GM12878 (cell line): ENCODE measurements at regions not wholly inside any gene's neighbourhood (a gene's known extent, or its start where the extent isn't known, plus 50 kb on each side); places are given as distances from the start of the nearest gene placed in this dataset.

ENCODE experiments used
- ATAC-seq: fragments of 200-7000 bp; cut with Tn5 transposase; 3 replicates; pipeline ENCODE4 v1.9.1; 2020; ENCODE audit warnings: mild to moderate bottlenecking, moderate library complexity
- BruUV-seq: library from RNA; stranded (reverse); fragments of 400-500 nt; replicated peaks from 2 replicates; lab custom pipeline; 2021; lab: Mats Ljungman, UMichigan
- CTCF ChIA-PET: fragments of 300-600 bp; sonication (Branson Sonifier 250); formaldehyde crosslinking; extraction: SDS; loops from one replicate; lab custom pipeline; 2021; ENCODE audit warnings: inconsistent platforms; lab: Yijun Ruan, JAX
- POLR2A ChIA-PET: fragments of 350-600 bp; formaldehyde crosslinking; extraction: SDS; loops from one replicate; lab custom pipeline; 2021; ENCODE audit warnings: inconsistent platforms; lab: Charles Lee
- RAD21 ChIA-PET: fragments of 300-600 bp; sonication (Branson Sonifier 250); formaldehyde crosslinking; loops from one replicate; lab custom pipeline; 2023; ENCODE audit warnings: antibody characterized with exemption; ENCODE audit not compliant: unreplicated experiment; lab: Charles Lee
- SMC1A ChIA-PET: fragments of 300-600 bp; sonication (Branson Sonifier 250); formaldehyde crosslinking; loops from one replicate; lab custom pipeline; 2023; ENCODE audit not compliant: unreplicated experiment, uncharacterized antibody; lab: Charles Lee
- DNase-seq: peaks from one replicate; pipeline ENCODE4 v3.0.0-alpha.2; 2011; ENCODE audit warnings: low read depth, low spot score
- FAIRE-seq: peaks from 3 replicates; lab custom pipeline; 2011; peaks lifted over from hg19 to GRCh38; lab: Jason Lieb, UNC
- H2AFZ ChIP-seq: 2 replicates; pipeline ENCODE4 v1.6.0; 2011; ENCODE audit warnings: low read depth, low read length, control low read depth; ENCODE audit not compliant: control insufficient read depth
- H3K27ac ChIP-seq: 2 replicates; pipeline ENCODE4 v1.5.1; 2011; ENCODE audit warnings: control low read depth; ENCODE audit not compliant: control insufficient read depth, insufficient read depth
- H3K27me3 ChIP-seq, 2 experiments: replicated peaks in 1 of 2; 2 replicates each; pipeline versions ENCODE4 v1.6.0 to v1.6.1; 2011; ENCODE audit warnings: low read length in 1 of 2; ENCODE audit not compliant: control insufficient read depth in 2 of 2, insufficient read depth in 2 of 2
- H3K36me3 ChIP-seq, 2 experiments: 2 replicates each; pipeline ENCODE4 v1.5.1; 2011; ENCODE audit warnings: low read length in 1 of 2; ENCODE audit not compliant: control insufficient read depth in 2 of 2, insufficient read depth in 2 of 2
- H3K4me1 ChIP-seq: 2 replicates; pipeline ENCODE4 v1.6.1; 2011; ENCODE audit warnings: mild to moderate bottlenecking, low read length, moderate library complexity, mixed read lengths; ENCODE audit not compliant: control insufficient read depth, insufficient read depth
- H3K4me2 ChIP-seq: 2 replicates; pipeline ENCODE4 v1.6.0; 2011; ENCODE audit warnings: control low read depth; ENCODE audit not compliant: control insufficient read depth, insufficient read depth
- H3K4me3 ChIP-seq: fragments of 200-600 bp; sonication (generic); 2 replicates; pipeline ENCODE4 v1.5.1; 2016
- H3K79me2 ChIP-seq: 2 replicates; pipeline ENCODE4 v1.6.0; 2011; ENCODE audit warnings: low read length; ENCODE audit not compliant: control insufficient read depth, insufficient read depth
- H3K9ac ChIP-seq: 2 replicates; pipeline ENCODE4 v1.8.0; 2011; ENCODE audit warnings: low read length, control low read depth, mixed read lengths; ENCODE audit not compliant: control insufficient read depth, insufficient read depth
- H3K9me3 ChIP-seq: replicated peaks from 3 replicates; pipeline ENCODE4 v1.5.1; 2011; ENCODE audit warnings: mild to moderate bottlenecking, low read length; ENCODE audit not compliant: control insufficient read depth, insufficient read depth
- H4K20me1 ChIP-seq: 2 replicates; pipeline ENCODE4 v1.6.0; 2011; ENCODE audit not compliant: control insufficient read depth, insufficient read depth
- CBX5 ChIP-seq: sonication (generic); IDR thresholded peaks from 2 replicates; pipeline ENCODE4 v1.6.1; 2016; ENCODE audit warnings: low read depth, moderate library complexity, mild to moderate bottlenecking, inconsistent platforms
- CREB1 ChIP-seq: IDR thresholded peaks from 2 replicates; pipeline ENCODE4 v1.6.1; 2012; ENCODE audit warnings: low read depth, mild to moderate bottlenecking, inconsistent platforms
- GABPA ChIP-seq: IDR thresholded peaks from 2 replicates; pipeline ENCODE4 v1.6.1; 2014; ENCODE audit warnings: antibody characterized with exemption, low read depth, mild to moderate bottlenecking, inconsistent platforms
- MEF2A ChIP-seq: IDR thresholded peaks from 2 replicates; pipeline ENCODE4 v1.6.1; 2011; ENCODE audit warnings: low read depth, mild to moderate bottlenecking, low read length, moderate library complexity; ENCODE audit not compliant: insufficient read depth
- SIN3A ChIP-seq: IDR thresholded peaks from 2 replicates; pipeline ENCODE4 v1.6.1; 2012; ENCODE audit warnings: low read depth, low read length, improper control_type of control experiment
- SMAD5 ChIP-seq: IDR thresholded peaks from 2 replicates; pipeline ENCODE4 v1.6.1; 2016; ENCODE audit warnings: antibody characterized with exemption, low read depth
- TCF12 ChIP-seq: IDR thresholded peaks from 2 replicates; pipeline ENCODE4 v1.6.1; 2011; ENCODE audit warnings: low read depth, mild to moderate bottlenecking, low read length
- WGBS: methylation state at CpG from one replicate; pipeline ENCODE4 v1.1.6; 2016; ENCODE audit warnings: low lambda C conversion rate; ENCODE audit not compliant: insufficient replicate concordance, insufficient coverage; ENCODE audit errors: missing lambda C conversion rate; 5-methylcytosine and 5-hydroxymethylcytosine counted together
- in situ Hi-C: fragments of 300-500 bp; cut with MboI; formaldehyde crosslinking; loops from 9 replicates; pipeline ENCODE4 v1.14.3; 2018; ENCODE audit warnings: mixed read lengths
- intact Hi-C: fragments of 100-400 bp; cut with micrococcal nuclease; formaldehyde crosslinking; loops from one replicate; pipeline ENCODE4 v1.14.2; 2022; ENCODE audit not compliant: unreplicated experiment
- TF ChIP-seq, protein P1 (sequence below): IDR thresholded peaks from 2 replicates; pipeline ENCODE4 v1.6.1; 2012; ENCODE audit warnings: low read depth, low read length, improper control_type of control experiment
- TF ChIP-seq, protein P2 (sequence below): fragments of 450-650 bp; formaldehyde crosslinking; IDR thresholded peaks from 2 replicates; pipeline ENCODE4 v1.5.0; 2022; ENCODE audit warnings: mild to moderate bottlenecking, missing genetic modification characterization

DNA sequence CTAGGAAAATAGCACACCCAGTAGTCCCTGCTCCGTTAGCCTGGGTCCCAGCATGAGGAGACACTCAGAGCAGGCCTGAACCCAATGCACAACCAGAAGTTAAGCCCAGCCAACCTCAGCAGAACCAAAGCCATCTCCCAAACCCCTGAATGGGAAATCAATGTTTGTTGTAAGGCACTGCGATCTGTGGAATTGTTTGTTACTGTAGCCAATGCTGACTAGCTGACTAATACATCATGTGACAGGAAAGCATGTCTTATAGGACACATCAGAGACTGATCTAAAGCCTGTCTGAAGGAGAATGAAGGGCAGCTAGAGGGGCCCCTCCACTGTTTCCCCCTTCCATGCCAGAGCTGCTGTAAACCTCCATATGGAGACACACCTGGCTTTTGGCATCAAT is 96.4 kb downstream of the MARCHF4 start (continued):
- TF ChIP-seq, protein P1, sequence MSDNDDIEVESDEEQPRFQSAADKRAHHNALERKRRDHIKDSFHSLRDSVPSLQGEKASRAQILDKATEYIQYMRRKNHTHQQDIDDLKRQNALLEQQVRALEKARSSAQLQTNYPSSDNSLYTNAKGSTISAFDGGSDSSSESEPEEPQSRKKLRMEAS = no peak
- no peak for TF ChIP-seq MEF2A
- TF ChIP-seq CREB1 = no peak
- TF ChIP-seq TCF12 = no peak
- TF ChIP-seq, protein P2, sequence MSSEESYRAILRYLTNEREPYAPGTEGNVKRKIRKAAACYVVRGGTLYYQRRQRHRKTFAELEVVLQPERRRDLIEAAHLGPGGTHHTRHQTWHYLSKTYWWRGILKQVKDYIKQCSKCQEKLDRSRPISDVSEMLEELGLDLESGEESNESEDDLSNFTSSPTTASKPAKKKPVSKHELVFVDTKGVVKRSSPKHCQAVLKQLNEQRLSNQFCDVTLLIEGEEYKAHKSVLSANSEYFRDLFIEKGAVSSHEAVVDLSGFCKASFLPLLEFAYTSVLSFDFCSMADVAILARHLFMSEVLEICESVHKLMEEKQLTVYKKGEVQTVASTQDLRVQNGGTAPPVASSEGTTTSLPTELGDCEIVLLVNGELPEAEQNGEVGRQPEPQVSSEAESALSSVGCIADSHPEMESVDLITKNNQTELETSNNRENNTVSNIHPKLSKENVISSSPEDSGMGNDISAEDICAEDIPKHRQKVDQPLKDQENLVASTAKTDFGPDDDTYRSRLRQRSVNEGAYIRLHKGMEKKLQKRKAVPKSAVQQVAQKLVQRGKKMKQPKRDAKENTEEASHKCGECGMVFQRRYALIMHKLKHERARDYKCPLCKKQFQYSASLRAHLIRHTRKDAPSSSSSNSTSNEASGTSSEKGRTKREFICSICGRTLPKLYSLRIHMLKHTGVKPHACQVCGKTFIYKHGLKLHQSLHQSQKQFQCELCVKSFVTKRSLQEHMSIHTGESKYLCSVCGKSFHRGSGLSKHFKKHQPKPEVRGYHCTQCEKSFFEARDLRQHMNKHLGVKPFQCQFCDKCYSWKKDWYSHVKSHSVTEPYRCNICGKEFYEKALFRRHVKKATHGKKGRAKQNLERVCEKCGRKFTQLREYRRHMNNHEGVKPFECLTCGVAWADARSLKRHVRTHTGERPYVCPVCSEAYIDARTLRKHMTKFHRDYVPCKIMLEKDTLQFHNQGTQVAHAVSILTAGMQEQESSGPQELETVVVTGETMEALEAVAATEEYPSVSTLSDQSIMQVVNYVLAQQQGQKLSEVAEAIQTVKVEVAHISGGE (CRISPR knock-in tag) = no peak
- no peak for TF ChIP-seq CBX5

DNA sequence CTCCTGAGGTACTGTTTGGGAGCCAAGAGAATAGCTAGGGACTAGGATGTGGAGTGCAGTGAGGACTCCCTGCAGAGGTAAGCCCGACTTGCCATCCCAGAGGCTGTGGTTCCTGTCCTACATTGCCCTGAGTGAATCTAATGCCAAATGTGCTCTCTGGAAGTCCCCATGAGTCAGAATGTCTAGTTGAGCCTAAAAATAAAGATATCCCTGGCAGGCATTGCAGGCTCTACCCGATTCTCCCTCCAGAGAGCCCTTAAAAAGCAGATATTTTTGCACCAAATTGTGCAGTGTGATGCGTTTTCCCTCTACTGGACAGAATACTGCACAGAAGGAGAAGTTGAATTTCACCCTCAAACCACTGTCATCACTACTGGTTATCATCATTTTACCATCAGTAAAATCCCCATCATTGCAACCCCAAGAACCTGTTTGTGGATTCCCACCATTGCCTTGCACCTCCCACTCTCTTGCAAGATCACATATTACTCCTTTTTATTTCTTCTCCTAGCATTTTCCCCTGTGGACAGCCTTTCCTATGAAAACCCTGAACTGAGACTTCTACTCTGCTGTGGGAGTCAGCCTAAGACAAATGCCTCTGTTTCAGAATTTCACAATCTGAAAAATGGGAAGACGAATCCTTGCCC is 98.0 kb downstream of the MARCHF4 start:
- 22% methylated on average over 4 of the region's 4 CpGs for WGBS
- TF ChIP-seq GABPA = no peak
- no peak for TF ChIP-seq SIN3A
- TF ChIP-seq, protein P1 = no peak
- no peak for TF ChIP-seq CBX5
- TF ChIP-seq TCF12 = no peak
- TF ChIP-seq SMAD5 = no peak
- TF ChIP-seq, all 136 proteins: peak for 0
- BruUV-seq = no TSS peak
- ATAC-seq (peak; percentile 39; the same call in 1 of the 3 replicates), FAIRE-seq (no peak), DNase-seq (no peak)
- H2AFZ ChIP-seq = no peak overlapping the region
- ChIA-PET POLR2A (no interaction called here), RAD21 (no interaction called here), SMC1A (no interaction called here), CTCF (no interaction called here)
- peaks cover 0 to 4% of the 10 kb centered on the region in 2 experiments; a peak in 2 of 4 replicates for H3K27me3 ChIP-seq
- intact Hi-C loops = no loop called here
- H3K79me2 ChIP-seq = no peaks in the 10 kb centered on the region
- in situ Hi-C loops = no loop called here
- no peak overlapping the region for H3K4me2 ChIP-seq
- no peak overlapping the region for H3K9ac ChIP-seq
- no peaks in the 10 kb centered on the region for H3K36me3 ChIP-seq
- H3K9me3 ChIP-seq = no peaks in the 10 kb centered on the region; the same call in 2 of the 3 replicates
- no peak overlapping the region for H3K4me3 ChIP-seq
- no peaks in the 10 kb centered on the region for H4K20me1 ChIP-seq
- no peak overlapping the region for H3K27ac ChIP-seq
- H3K4me1 ChIP-seq = no peaks in the 10 kb centered on the region
